ENCODE measurements at regions not wholly inside any gene's neighbourhood (a gene's known extent, or its start where the extent isn't known, plus 50 kb on each side); places are given as distances from the start of the nearest gene placed in this dataset.
"Not testable (repeated sequence)": the region's sequence is repeated elsewhere in the genome, so short reads cannot be mapped to it uniquely, and the experiment has no call there.

DNA sequence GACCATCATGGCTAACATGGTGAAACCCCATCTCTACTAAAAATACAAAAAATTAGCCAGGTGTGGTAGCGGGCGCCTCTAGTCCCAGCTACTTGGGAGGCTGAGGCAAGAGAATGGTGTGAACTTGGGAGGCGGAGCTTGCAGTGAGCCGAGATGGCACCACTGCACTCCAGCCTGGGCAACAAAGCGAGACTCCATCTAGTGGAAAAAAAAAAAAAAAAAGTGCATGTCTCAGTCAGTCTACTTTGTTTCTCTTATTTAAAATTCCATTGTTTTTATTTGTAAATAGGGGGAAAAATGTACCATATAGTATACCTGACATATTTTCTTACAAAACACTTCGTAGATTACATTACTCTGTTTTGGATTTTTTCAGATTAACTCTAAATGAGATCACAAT lies 1471.4 kb downstream of the SUCLG1 start:
- not testable (repeated sequence) for TF ChIP-seq CTCF (IDR thresholded peaks at IDR 0.05; ENCODE audit: poor library complexity); EZH2 (IDR thresholded peaks at IDR 0.05; ENCODE audit: borderline replicate concordance); EZH2phosphoT487 (IDR thresholded peaks at IDR 0.05; ENCODE audit: low read depth, severe bottlenecking, unreplicated experiment)
